ENCODE measurements at regions not wholly inside any gene's neighbourhood (a gene's known extent, or its start where the extent isn't known, plus 50 kb on each side); places are given as distances from the start of the nearest gene placed in this dataset.
"Not testable (repeated sequence)": the region's sequence is repeated elsewhere in the genome, so short reads cannot be mapped to it uniquely, and the experiment has no call there.

DNA sequence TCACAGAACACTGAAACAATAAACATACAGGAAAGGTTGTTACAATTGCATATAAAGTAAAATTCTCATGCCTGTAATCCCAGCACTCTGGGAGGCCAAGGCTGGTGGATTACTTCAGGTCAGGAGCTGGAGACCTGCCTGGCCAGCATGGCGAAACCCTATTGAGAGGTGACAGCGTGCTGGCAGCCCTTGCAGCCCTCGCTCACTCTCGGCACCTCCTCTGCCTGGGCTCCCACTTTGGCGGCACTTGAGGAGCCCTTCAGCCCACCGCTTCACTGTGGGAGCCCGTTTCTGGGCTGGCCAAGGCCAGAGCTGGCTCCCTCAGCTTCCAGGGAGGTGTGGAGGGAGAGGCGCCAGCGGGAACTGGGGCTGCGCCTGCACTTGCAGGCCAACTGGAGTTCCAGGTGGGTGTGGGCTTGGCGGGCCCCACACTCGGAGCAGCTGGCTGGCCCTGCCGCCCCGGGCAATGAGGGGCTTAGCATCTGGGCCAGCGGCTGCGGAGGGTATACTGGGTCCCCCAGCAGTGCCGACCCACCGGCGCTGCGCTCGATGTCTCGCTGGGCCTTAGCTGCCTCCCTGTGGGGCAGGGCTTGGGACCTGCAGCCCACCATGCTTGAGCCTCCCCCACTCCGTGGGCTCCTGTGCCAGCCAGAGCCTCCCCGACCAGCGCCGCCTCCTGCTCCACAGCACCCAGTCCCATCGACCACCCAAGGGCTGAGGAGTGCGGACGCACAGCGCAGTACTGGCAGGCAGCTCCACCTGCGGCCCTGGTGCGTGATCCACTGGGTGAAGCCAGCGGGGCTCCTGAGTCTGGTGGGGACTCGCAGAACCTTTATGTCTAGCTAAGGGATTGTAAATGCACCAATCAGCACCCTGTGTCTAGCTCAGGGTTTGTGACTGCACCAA is 51.5 kb upstream of the MBNL1 start:
- DNase-seq: not testable (repeated sequence)

DNA sequence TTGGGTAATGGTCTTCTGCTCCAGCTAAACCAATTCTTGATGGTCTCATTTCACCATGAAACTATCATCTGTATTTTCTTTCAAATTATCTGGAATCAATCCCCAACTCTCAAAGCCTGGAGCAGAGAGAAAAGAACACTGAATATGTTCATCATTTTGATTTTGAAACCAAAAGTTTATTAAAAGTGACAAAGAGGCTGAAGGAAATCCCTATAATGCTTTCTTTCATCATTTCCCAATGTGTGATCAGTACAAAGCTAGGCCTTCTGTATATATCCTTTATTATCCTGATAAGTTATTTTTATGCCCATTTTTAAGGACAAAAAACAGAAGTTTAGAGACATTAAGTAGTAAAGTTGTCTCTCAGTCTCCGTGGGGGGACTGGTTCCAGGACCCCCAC is 50.1 kb upstream of the MBNL1 start:
- no peak for DNase-seq
